PC-9 (cell line): ENCODE measurements at regions not wholly inside any gene's neighbourhood (a gene's known extent, or its start where the extent isn't known, plus 50 kb on each side); places are given as distances from the start of the nearest gene placed in this dataset.

Source experiments
- CTCF ChIP-seq: fragments of 200-600 bp; sonication (generic); conservative IDR thresholded peaks from 2 replicates; pipeline ENCODE4 v1.6.1; 2017; ENCODE audit warnings: mixed run types, antibody characterized with exemption, mild to moderate bottlenecking, moderate library complexity
- EZH2 ChIP-seq: fragments of 200-600 bp; sonication (generic); IDR thresholded peaks from 2 replicates; pipeline ENCODE4 v1.8.0; 2017; ENCODE audit warnings: antibody characterized with exemption, low read depth

- peak; percentile 47; the same call in 1 of the 2 replicates for TF ChIP-seq CTCF
- TF ChIP-seq EZH2: no peak
Observed at GRCh38 chr13:97749174-97749573, 204.3 kb upstream of the IPO5 start.
